Naive thymus-derived CD8-positive, alpha-beta T cell (primary cell): ENCODE measurements at regions not wholly inside any gene's neighbourhood (a gene's known extent, or its start where the extent isn't known, plus 50 kb on each side); places are given as distances from the start of the nearest gene placed in this dataset.

Experiments used
- ATAC-seq, 2 donors: fragments of 150-1000 bp; cut with Tn5 transposase in 1 of 2; sonication (Bioruptor Pico), chemical (Tn5 transposase) in 1 of 2; 1 replicate in 1 of 2; 2 replicates in 1 of 2; pipeline ENCODE4 v1.10.0; 2021; ENCODE audit warnings: mild to moderate bottlenecking in 2 of 2, moderate library complexity in 2 of 2
- POLR2A ChIA-PET: fragments of 350-600 bp; sonication (Branson Sonifier 250); formaldehyde crosslinking; loops from one replicate; lab custom pipeline; 2021; ENCODE audit warnings: antibody characterized with exemption; lab: Charles Lee
- DNase-seq, 10 donors: peaks; one replicate each; pipeline versions ENCODE4 v3.0.0 to v3.0.0-alpha.2; 2020 to 2022
- H3K27ac Mint-ChIP-seq, 10 donors: one replicate each; pipeline ENCODE4 v1.8.0; 2020 to 2022; ENCODE audit warnings: mild to moderate bottlenecking in 10 of 10, mixed read lengths in 10 of 10, moderate library complexity in 4 of 10, inconsistent platforms in 1 of 10
- H3K27me3 Mint-ChIP-seq, 5 donors: one replicate each; pipeline ENCODE4 v1.8.0; 2021 to 2022; ENCODE audit warnings: mixed read lengths in 5 of 5
- H3K36me3 Mint-ChIP-seq, 3 donors: one replicate each; pipeline ENCODE4 v1.8.0; 2020 to 2022; ENCODE audit warnings: mixed read lengths in 3 of 3, mild to moderate bottlenecking in 2 of 3, inconsistent platforms in 1 of 3
- H3K4me1 Mint-ChIP-seq, 4 donors: one replicate each; pipeline ENCODE4 v1.8.0; 2021 to 2022; ENCODE audit warnings: mixed read lengths in 4 of 4
- H3K4me3 Mint-ChIP-seq, 10 donors: one replicate each; pipeline ENCODE4 v1.8.0; 2020 to 2022; ENCODE audit warnings: mild to moderate bottlenecking in 10 of 10, mixed read lengths in 10 of 10, moderate library complexity in 6 of 10, inconsistent platforms in 1 of 10
- H3K9me3 Mint-ChIP-seq, 9 donors: one replicate each; pipeline ENCODE4 v1.8.0; 2020 to 2022; ENCODE audit warnings: mixed read lengths in 9 of 9, mild to moderate bottlenecking in 3 of 9, inconsistent platforms in 1 of 9, moderate library complexity in 1 of 9

DNA sequence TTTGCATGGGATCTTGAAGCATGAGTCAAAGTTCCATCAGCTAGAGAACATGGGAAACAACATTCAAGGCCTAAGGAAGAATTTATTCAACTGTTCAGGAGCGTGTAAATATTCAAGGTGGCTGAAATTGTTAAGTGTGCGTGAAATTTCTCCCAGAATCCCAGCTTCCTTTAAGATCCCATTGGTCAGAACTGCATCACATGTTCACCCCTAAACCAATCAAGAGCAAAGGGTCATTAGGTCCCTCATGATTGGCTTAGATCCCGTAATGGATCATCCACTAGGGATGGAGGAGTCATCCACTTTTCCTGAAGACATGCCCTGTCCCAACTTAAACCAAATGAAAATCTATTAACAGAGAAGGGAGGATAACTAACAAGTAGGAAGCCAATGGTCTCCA lies 201.6 kb downstream of the TMEM114 start:
- H3K27me3 Mint-ChIP-seq, result peaks cover 0 to 7% (median 0%) of the 10 kb centered on the region in 5 donors
- no peaks in the 10 kb centered on the region for H3K4me1 Mint-ChIP-seq
- no peak overlapping the region for H3K27ac Mint-ChIP-seq
- POLR2A ChIA-PET, result no interaction called here
- ATAC-seq (no peak), DNase-seq (no peak)
- H3K9me3 Mint-ChIP-seq, result peaks cover 0 to 21% (median 4%) of the 10 kb centered on the region in 9 donors
- no peaks in the 10 kb centered on the region for H3K36me3 Mint-ChIP-seq
- no peak overlapping the region for H3K4me3 Mint-ChIP-seq

DNA sequence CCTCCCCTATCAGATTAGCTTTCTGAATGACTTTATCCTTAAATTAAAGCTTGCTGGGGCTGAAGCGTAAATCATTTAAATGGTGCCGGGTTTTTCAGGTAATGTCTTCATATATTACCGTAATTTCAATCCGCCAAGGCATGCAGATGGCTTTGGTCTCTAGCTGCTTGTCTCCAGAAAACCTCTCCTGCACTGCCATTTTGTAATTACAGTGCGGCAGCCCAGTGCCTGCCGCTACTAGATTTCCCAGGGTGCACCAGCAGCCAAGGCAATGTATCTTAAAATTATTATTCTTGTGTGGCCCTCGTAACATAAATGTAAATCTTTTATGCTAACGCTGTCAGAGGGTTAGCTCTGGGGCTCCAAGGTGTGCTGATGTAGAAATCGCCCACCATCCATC lies 208.5 kb downstream of the TMEM114 start:
- POLR2A ChIA-PET, result no interaction called here
- Mint-ChIP-seq H3K36me3 (no peaks in the 10 kb centered on the region), H3K27ac (no peak overlapping the region), H3K4me3 (no peak overlapping the region), H3K9me3 (peaks cover 0 to 20% (median 5%) of the 10 kb centered on the region in 9 donors), H3K27me3 (peaks cover 0 to 8% (median 0%) of the 10 kb centered on the region in 5 donors), H3K4me1 (no peaks in the 10 kb centered on the region)
- DNase-seq (no peak), ATAC-seq (no peak)

DNA sequence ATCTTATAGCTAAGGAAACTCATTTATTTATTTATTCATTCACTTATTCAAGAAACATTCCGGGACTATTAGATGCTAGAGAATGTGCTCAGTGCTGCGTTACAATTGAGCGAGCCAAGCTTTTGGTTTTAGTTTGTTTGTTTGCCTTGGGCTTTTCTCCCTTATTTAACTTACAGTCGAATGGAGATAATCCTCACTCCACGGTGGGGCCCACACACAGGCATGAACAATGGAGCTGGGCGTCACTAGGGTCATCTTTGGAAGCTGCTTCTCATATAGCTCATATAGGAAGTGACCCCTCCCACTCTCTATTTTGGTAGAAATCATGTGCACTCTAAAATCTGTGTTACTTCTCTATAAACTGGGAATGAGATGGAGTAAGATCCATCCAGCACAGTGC lies 210.0 kb downstream of the TMEM114 start:
- Mint-ChIP-seq H3K27me3 (peaks cover 0 to 8% (median 0%) of the 10 kb centered on the region in 5 donors), H3K4me3 (no peak overlapping the region)

DNA sequence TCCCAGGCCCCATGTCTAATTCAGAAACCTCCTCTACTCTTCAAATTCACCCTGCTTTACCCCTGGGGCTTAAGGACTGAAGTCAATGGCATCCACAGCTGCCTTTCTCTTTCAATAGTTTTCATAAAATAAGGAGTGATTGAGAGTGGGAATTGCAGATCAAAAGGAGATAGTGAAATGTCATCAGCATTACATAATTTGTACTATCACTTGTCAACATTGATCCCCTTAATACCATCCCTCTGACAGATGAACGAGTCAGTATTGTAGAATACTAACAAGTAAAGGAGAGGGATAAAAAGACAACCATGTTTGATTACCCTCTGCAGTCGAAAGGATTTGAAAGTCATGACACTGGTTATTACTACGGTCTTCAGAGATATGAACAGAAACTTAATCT lies 212.4 kb downstream of the TMEM114 start:
- DNase-seq (no peak), ATAC-seq (no peak)
- H3K36me3 Mint-ChIP-seq, result no peaks in the 10 kb centered on the region
- no peaks in the 10 kb centered on the region for H3K4me1 Mint-ChIP-seq
- H3K9me3 Mint-ChIP-seq, result peaks cover 0 to 20% (median 5%) of the 10 kb centered on the region in 9 donors
- no peak overlapping the region for H3K4me3 Mint-ChIP-seq
- H3K27me3 Mint-ChIP-seq, result peaks cover 0 to 8% (median 0%) of the 10 kb centered on the region in 5 donors
- POLR2A ChIA-PET, result no interaction called here
- no peak overlapping the region for H3K27ac Mint-ChIP-seq

More for the DNA sequence above, 210.0 kb downstream of the TMEM114 start:
- H3K36me3 Mint-ChIP-seq, result no peaks in the 10 kb centered on the region
- no peaks in the 10 kb centered on the region for H3K4me1 Mint-ChIP-seq
- ATAC-seq (no peak), DNase-seq (no peak)
- POLR2A ChIA-PET, result no interaction called here
- H3K27ac Mint-ChIP-seq, result no peak overlapping the region
- H3K9me3 Mint-ChIP-seq, result peaks cover 0 to 20% (median 5%) of the 10 kb centered on the region in 9 donors

DNA sequence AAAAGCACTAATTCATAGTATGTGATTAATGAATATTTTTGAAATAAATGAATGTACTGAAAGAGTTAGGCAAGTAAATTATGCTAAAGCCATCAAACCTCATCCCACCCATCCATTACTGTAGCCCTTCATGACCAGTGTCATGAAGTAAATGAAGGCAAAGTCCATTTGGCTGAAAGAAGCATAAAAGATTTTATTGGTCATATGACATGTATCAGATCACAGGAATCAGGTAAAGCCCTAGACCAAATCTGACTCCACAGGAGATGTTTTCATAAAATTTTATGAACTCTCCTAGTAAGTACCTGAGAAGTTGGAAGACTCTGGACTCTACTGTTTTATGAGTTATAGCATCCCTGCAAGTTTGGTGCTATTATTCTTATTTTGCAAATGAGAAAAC lies 213.5 kb downstream of the TMEM114 start:
- no peaks in the 10 kb centered on the region for H3K36me3 Mint-ChIP-seq
- H3K27me3 Mint-ChIP-seq, result peaks cover 0 to 8% (median 0%) of the 10 kb centered on the region in 5 donors
- POLR2A ChIA-PET, result no interaction called here
- ATAC-seq (no peak), DNase-seq (no peak)
- no peak overlapping the region for H3K4me3 Mint-ChIP-seq
- H3K4me1 Mint-ChIP-seq, result no peaks in the 10 kb centered on the region
- peaks cover 0 to 20% (median 5%) of the 10 kb centered on the region in 9 donors for H3K9me3 Mint-ChIP-seq
- no peak overlapping the region for H3K27ac Mint-ChIP-seq

DNA sequence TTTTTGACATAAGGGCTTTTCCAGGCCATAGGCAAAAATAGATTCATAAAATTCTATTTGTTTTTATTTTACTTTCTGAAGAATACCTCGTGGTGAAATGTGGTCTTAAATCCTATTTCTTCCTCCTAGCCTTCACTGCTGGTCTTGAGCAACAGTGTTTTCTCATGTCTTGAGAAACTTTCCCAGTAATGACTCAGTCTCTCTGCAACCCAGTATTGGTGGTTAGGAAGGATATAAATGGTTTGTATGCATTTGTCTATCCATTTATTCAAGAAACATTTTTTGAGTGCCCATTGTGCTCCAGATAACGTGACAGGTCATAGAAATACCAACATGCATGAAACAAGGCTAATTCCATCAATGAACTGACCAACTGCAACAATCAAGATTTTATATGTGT lies 213.9 kb downstream of the TMEM114 start:
- POLR2A ChIA-PET, result no interaction called here
- H3K27ac Mint-ChIP-seq, result no peak overlapping the region
- no peak overlapping the region for H3K4me3 Mint-ChIP-seq
- DNase-seq (no peak), ATAC-seq (no peak)
- peaks cover 0 to 20% (median 5%) of the 10 kb centered on the region in 9 donors for H3K9me3 Mint-ChIP-seq
- peaks cover 0 to 8% (median 0%) of the 10 kb centered on the region in 5 donors for H3K27me3 Mint-ChIP-seq
- no peaks in the 10 kb centered on the region for H3K4me1 Mint-ChIP-seq
- H3K36me3 Mint-ChIP-seq, result no peaks in the 10 kb centered on the region

DNA sequence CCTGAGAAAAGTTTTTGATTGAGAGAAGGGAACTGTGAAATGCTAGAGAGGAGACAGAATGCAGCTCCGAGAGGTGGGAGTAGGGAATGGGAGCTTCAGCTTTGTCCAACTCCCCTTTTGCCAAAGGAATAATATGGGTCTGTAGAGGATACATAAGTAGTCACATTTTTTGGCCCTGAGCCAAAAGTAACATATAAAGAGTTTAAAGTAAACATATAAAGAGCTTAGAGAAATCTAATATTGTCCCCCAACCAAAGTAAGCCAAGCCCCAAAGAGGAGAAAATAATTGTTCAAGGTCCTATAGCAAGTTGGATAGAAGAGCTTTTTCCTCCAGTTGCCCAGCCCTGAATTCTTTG lies 215.1 kb downstream of the TMEM114 start:
- H3K9me3 Mint-ChIP-seq, result peaks cover 0 to 20% (median 5%) of the 10 kb centered on the region in 9 donors
- no peak overlapping the region for H3K27ac Mint-ChIP-seq
- no peak for DNase-seq
- ATAC-seq, result no peak
- POLR2A ChIA-PET, result no interaction called here
- H3K27me3 Mint-ChIP-seq, result peaks cover 0 to 8% (median 0%) of the 10 kb centered on the region in 5 donors
- H3K4me3 Mint-ChIP-seq, result no peak overlapping the region
- no peaks in the 10 kb centered on the region for H3K4me1 Mint-ChIP-seq
- H3K36me3 Mint-ChIP-seq, result no peaks in the 10 kb centered on the region

DNA sequence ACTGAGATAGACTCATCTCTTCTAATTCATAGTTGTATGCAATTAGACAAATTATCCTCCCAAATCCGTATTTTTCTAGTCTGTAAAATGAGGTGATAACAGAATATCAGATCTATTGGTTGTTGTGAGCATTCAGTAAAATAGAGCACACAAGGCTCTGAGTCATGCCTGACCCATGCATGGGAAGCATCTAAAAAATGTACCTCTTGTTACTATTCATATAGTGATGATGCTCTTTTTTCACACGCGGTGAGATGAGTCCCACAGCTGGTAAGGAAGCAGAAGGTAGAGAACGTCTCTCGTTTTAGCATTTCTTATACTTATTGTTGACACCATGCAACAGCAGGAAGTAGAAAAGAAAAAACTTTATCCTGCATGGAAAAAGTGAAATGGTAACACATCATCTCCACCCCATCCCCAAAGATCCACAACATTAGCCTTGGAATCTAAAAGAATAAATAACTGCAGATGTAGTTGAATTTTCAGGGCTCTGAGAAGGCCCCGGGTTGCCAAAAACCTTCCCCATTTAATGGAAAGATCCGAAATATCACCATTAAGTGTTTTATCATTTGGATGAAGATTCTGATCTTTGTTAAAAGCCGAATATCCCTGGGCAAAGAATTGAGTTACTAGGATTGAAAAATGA lies 215.6 kb downstream of the TMEM114 start:
- DNase-seq (no peak), ATAC-seq (no peak)
- no peak overlapping the region for H3K4me3 Mint-ChIP-seq
- POLR2A ChIA-PET, result no interaction called here
- no peak overlapping the region for H3K27ac Mint-ChIP-seq
- H3K4me1 Mint-ChIP-seq, result no peaks in the 10 kb centered on the region
- peaks cover 0 to 20% (median 5%) of the 10 kb centered on the region in 9 donors for H3K9me3 Mint-ChIP-seq
- peaks cover 0 to 8% (median 0%) of the 10 kb centered on the region in 5 donors for H3K27me3 Mint-ChIP-seq
- peaks cover 0 to 5% (median 0%) of the 10 kb centered on the region in 3 donors for H3K36me3 Mint-ChIP-seq

DNA sequence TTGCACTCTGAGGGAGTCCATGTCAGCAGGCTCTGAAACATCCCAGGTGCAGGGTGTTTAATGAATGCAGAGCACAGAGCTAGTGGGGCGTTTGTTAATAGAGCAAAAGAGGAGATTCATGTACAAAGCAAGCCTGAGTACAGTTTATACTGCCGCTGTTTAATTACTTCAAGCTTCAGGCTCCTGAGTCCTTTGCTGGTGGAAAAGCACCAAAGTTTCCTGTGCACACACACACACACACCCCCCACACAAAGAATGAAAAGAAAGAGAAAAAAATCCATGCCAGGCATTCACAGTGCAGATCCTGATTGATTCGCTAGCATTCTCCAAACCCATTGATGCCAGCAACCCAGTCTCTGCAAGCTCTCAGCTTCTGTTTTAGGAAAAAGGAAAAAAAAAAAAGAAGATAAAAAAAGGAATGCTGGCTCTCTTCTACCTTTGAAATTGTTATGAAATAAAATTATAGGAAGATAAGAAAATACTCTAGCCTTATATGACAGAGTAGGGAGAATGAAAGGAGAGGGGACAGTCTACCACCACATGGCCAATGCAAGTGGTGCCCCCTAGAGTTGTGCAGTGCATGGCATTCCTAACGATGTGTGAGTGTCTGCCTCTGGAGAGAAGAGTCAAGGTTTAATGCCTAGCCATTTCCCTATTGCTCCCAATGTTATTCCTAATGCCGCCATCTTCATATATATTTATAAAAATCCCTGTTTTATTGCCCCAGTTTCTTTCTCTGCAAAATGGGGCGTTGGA lies 216.5 kb downstream of the TMEM114 start:
- DNase-seq (no peak), ATAC-seq (no peak)
- peaks cover 0 to 29% (median 8%) of the 10 kb centered on the region in 9 donors for H3K9me3 Mint-ChIP-seq
- H3K4me1 Mint-ChIP-seq, result no peaks in the 10 kb centered on the region
- H3K27me3 Mint-ChIP-seq, result peaks cover 0 to 14% (median 0%) of the 10 kb centered on the region in 5 donors
- no peak overlapping the region for H3K27ac Mint-ChIP-seq
- peaks cover 0 to 7% (median 0%) of the 10 kb centered on the region in 3 donors for H3K36me3 Mint-ChIP-seq
- no peak overlapping the region for H3K4me3 Mint-ChIP-seq
- POLR2A ChIA-PET, result no interaction called here

DNA sequence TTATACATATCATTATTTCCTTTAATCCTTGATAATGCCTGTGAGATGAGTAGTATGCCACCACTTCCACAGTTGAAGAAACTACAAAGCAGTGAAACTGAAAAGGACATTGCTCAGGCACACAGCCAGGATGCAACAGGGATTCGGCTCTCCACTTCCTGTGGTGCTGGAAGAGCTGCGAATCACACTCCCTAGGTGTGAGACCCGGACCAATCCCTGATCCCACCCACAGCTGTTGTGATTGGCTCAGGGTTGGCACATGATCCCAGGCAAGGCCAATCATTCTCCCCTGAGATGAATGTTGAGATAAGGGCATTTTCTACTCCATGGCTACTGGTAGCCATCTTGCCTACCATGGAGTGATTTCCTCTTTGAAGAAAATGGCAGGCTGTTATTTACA lies 218.2 kb downstream of the TMEM114 start:
- Mint-ChIP-seq H3K4me3 (no peak overlapping the region), H3K36me3 (peaks cover 0 to 7% (median 0%) of the 10 kb centered on the region in 3 donors)

DNA sequence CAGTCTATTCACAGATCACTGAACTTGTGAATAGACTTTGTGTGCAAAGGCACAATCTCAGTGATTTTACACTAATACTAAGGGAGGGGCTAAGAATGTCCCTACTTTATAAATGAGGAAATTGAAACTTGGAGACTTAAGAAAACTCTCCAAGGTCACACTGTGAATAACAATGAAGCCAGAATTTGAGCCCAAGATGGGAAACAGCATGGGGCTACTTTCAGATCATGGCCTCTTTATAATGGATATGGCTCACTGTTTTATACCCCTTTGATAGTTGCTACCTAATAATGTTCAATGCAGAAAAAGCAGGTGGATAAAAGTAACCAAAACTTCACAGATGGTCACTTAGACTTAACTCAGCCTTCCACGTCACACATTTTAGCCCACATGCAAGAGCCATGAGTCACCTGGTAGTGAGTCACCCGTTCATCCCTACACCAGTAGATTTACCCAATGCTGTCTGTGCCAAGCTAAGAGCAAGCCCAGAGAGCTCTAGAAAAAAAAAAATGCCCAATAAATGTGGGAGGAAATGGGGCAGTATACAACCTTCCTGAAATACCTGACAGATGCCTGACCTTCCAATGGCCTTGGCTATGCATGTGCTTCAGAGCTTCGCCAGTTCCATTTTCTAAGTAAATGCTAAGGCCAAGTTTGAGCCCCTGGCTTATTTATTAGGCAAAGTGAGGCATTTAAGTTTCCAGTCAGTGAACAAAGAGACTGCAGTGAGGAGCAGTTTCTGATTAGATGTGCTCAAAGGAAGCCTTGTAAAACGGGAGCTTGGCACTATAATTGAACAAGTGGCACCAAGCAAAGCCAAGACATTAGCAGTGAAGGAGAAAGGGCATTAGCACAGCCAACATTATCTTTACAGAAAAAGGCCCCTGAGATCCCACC lies 219.7 kb downstream of the TMEM114 start:
- H3K27ac Mint-ChIP-seq, result no peak overlapping the region
- no peaks in the 10 kb centered on the region for H3K4me1 Mint-ChIP-seq
- peaks cover 0 to 7% (median 0%) of the 10 kb centered on the region in 3 donors for H3K36me3 Mint-ChIP-seq
- no peak overlapping the region for H3K4me3 Mint-ChIP-seq
- peaks cover 0 to 10% (median 0%) of the 10 kb centered on the region in 5 donors for H3K27me3 Mint-ChIP-seq
- no peak for ATAC-seq
- POLR2A ChIA-PET, result no interaction called here
- peaks cover 0 to 19% (median 5%) of the 10 kb centered on the region in 9 donors for H3K9me3 Mint-ChIP-seq
- DNase-seq, result no peak

More for the DNA sequence above, 218.2 kb downstream of the TMEM114 start:
- peaks cover 0 to 10% (median 0%) of the 10 kb centered on the region in 5 donors for H3K27me3 Mint-ChIP-seq
- POLR2A ChIA-PET, result no interaction called here
- peaks cover 0 to 18% (median 6%) of the 10 kb centered on the region in 9 donors for H3K9me3 Mint-ChIP-seq
- DNase-seq, result no peak
- no peak overlapping the region for H3K27ac Mint-ChIP-seq
- no peaks in the 10 kb centered on the region for H3K4me1 Mint-ChIP-seq
- no peak for ATAC-seq

DNA sequence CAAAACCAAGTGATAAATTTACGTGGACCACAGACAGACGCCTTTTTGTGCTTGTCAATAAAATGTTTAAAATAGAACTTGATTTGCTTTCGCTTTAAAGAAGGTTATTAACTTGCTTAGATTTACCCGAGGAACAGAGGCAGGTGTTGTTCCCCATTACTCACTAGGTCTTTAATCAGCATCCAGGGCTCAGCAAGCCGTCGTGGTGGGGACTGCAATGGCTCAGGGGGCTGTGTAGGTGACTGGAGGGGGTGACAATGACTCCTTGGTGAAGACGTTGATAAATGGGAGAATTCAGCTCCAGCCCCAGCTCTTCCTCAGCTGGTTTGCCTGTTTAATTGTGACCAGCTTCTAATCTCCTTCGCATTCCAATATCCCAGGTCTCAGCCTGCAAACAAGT lies 231.4 kb downstream of the TMEM114 start:
- Mint-ChIP-seq H3K36me3 (no peaks in the 10 kb centered on the region), H3K27me3 (peaks cover 0 to 10% (median 0%) of the 10 kb centered on the region in 5 donors), H3K4me1 (no peaks in the 10 kb centered on the region), H3K4me3 (no peak overlapping the region), H3K9me3 (peaks cover 0 to 7% (median 0%) of the 10 kb centered on the region in 9 donors), H3K27ac (no peak overlapping the region)
- no peak for ATAC-seq
- no peak for DNase-seq
- POLR2A ChIA-PET, result no interaction called here
